ENCODE measurements at regions not wholly inside any gene's neighbourhood (a gene's known extent, or its start where the extent isn't known, plus 50 kb on each side); places are given as distances from the start of the nearest gene placed in this dataset.

GRCh38 chr2:120989512-120990441 lies 254.1 kb downstream of the GLI2 start:
- TF ChIP-seq POLR2AphosphoS5 (IDR thresholded peaks at IDR 0.05; ENCODE audit: low read depth, low read length) (no peak), POU2F2 (IDR thresholded peaks at IDR 0.05; ENCODE audit: low read depth, low read length) (no peak), PAX5 (IDR thresholded peaks at IDR 0.05; ENCODE audit: insufficient read depth, low read length, severe bottlenecking) (no peak), SPI1 (IDR thresholded peaks at IDR 0.05; ENCODE audit: low read depth, low read length) (no peak), POLR2A (IDR thresholded peaks at IDR 0.05; ENCODE audit: low read depth, low read length) (no peak), TAF1 (IDR thresholded peaks at IDR 0.05; ENCODE audit: low read depth, low read length) (no peak)
- DNase-seq (ENCODE audit: insufficient read length, low spot score) (no peak), FAIRE-seq (no peak)

GRCh38 chr2:120990451-120990871 lies 254.8 kb downstream of the GLI2 start:
- FAIRE-seq: no peak
- TF ChIP-seq PAX5 (IDR thresholded peaks at IDR 0.05; ENCODE audit: insufficient read depth, low read length, severe bottlenecking): no peak
- no peak for DNase-seq (ENCODE audit: insufficient read length, low spot score)

GRCh38 chr2:120991441-120991840 lies 255.8 kb downstream of the GLI2 start:
- no peak for TF ChIP-seq POLR2AphosphoS5 (IDR thresholded peaks at IDR 0.05; ENCODE audit: low read depth, low read length)
- TF ChIP-seq POLR2A (IDR thresholded peaks at IDR 0.05; ENCODE audit: low read depth, low read length): no peak
- TF ChIP-seq TAF1 (IDR thresholded peaks at IDR 0.05; ENCODE audit: low read depth, low read length): no peak
- TF ChIP-seq POU2F2 (IDR thresholded peaks at IDR 0.05; ENCODE audit: low read depth, low read length): no peak
- no peak for TF ChIP-seq PAX5 (IDR thresholded peaks at IDR 0.05; ENCODE audit: insufficient read depth, low read length, severe bottlenecking)
- TF ChIP-seq SPI1 (IDR thresholded peaks at IDR 0.05; ENCODE audit: low read depth, low read length): no peak
- FAIRE-seq (no peak), DNase-seq (ENCODE audit: insufficient read length, low spot score) (no peak)

GRCh38 chr2:120992791-120993555 lies 257.3 kb downstream of the GLI2 start:
- DNase-seq (ENCODE audit: insufficient read length, low spot score): no peak
- TF ChIP-seq POU2F2 (IDR thresholded peaks at IDR 0.05; ENCODE audit: low read depth, low read length) (no peak), POLR2AphosphoS5 (IDR thresholded peaks at IDR 0.05; ENCODE audit: low read depth, low read length) (no peak), SPI1 (IDR thresholded peaks at IDR 0.05; ENCODE audit: low read depth, low read length) (no peak), PAX5 (IDR thresholded peaks at IDR 0.05; ENCODE audit: insufficient read depth, low read length, severe bottlenecking) (no peak)
- FAIRE-seq: no peak

GRCh38 chr2:120993661-120994060 lies 258.0 kb downstream of the GLI2 start:
- no peak for FAIRE-seq
- TF ChIP-seq POU2F2 (IDR thresholded peaks at IDR 0.05; ENCODE audit: low read depth, low read length): no peak
- TF ChIP-seq POLR2AphosphoS5 (IDR thresholded peaks at IDR 0.05; ENCODE audit: low read depth, low read length): no peak
- no peak for TF ChIP-seq TAF1 (IDR thresholded peaks at IDR 0.05; ENCODE audit: low read depth, low read length)
- TF ChIP-seq POLR2A (IDR thresholded peaks at IDR 0.05; ENCODE audit: low read depth, low read length): no peak
- no peak for TF ChIP-seq SPI1 (IDR thresholded peaks at IDR 0.05; ENCODE audit: low read depth, low read length)
- TF ChIP-seq PAX5 (IDR thresholded peaks at IDR 0.05; ENCODE audit: insufficient read depth, low read length, severe bottlenecking): no peak
- no peak for DNase-seq (ENCODE audit: insufficient read length, low spot score)

GRCh38 chr2:120994301-120994995 lies 258.8 kb downstream of the GLI2 start:
- DNase-seq (ENCODE audit: insufficient read length, low spot score): no peak
- TF ChIP-seq SPI1 (IDR thresholded peaks at IDR 0.05; ENCODE audit: low read depth, low read length) (no peak), POLR2AphosphoS5 (IDR thresholded peaks at IDR 0.05; ENCODE audit: low read depth, low read length) (no peak), POU2F2 (IDR thresholded peaks at IDR 0.05; ENCODE audit: low read depth, low read length) (no peak), PAX5 (IDR thresholded peaks at IDR 0.05; ENCODE audit: insufficient read depth, low read length, severe bottlenecking) (no peak), POLR2A (IDR thresholded peaks at IDR 0.05; ENCODE audit: low read depth, low read length) (no peak), TAF1 (IDR thresholded peaks at IDR 0.05; ENCODE audit: low read depth, low read length) (no peak)
- FAIRE-seq: no peak

GRCh38 chr2:120995152-120995551 lies 259.5 kb downstream of the GLI2 start:
- TF ChIP-seq POLR2A (IDR thresholded peaks at IDR 0.05; ENCODE audit: low read depth, low read length) (no peak), POU2F2 (IDR thresholded peaks at IDR 0.05; ENCODE audit: low read depth, low read length) (no peak), SPI1 (IDR thresholded peaks at IDR 0.05; ENCODE audit: low read depth, low read length) (no peak), TAF1 (IDR thresholded peaks at IDR 0.05; ENCODE audit: low read depth, low read length) (no peak), POLR2AphosphoS5 (IDR thresholded peaks at IDR 0.05; ENCODE audit: low read depth, low read length) (no peak), PAX5 (IDR thresholded peaks at IDR 0.05; ENCODE audit: insufficient read depth, low read length, severe bottlenecking) (no peak)
- FAIRE-seq (no peak), DNase-seq (ENCODE audit: insufficient read length, low spot score) (no peak)

GRCh38 chr2:120995656-120996190 lies 260.1 kb downstream of the GLI2 start:
- FAIRE-seq (no peak), DNase-seq (ENCODE audit: insufficient read length, low spot score) (no peak)
- TF ChIP-seq POLR2AphosphoS5 (IDR thresholded peaks at IDR 0.05; ENCODE audit: low read depth, low read length) (no peak), TAF1 (IDR thresholded peaks at IDR 0.05; ENCODE audit: low read depth, low read length) (no peak), POU2F2 (IDR thresholded peaks at IDR 0.05; ENCODE audit: low read depth, low read length) (no peak), PAX5 (IDR thresholded peaks at IDR 0.05; ENCODE audit: insufficient read depth, low read length, severe bottlenecking) (no peak), SPI1 (IDR thresholded peaks at IDR 0.05; ENCODE audit: low read depth, low read length) (no peak), POLR2A (IDR thresholded peaks at IDR 0.05; ENCODE audit: low read depth, low read length) (no peak)
